ENCODE measurements at regions not wholly inside any gene's neighbourhood (a gene's known extent, or its start where the extent isn't known, plus 50 kb on each side); places are given as distances from the start of the nearest gene placed in this dataset.

- TF ChIP-seq CTCF (IDR thresholded peaks at IDR 0.05) (no peak), POLR2A (IDR thresholded peaks at IDR 0.05) (no peak)
These were observed 817.6 kb upstream of the CDH8 start for GRCh38 chr16:62853887-62854286.
